Chondrocyte (in vitro differentiated cells): ENCODE measurements at regions not wholly inside any gene's neighbourhood (a gene's known extent, or its start where the extent isn't known, plus 50 kb on each side); places are given as distances from the start of the nearest gene placed in this dataset.

Experiments
- DNase-seq: peaks from one replicate; pipeline ENCODE4 v3.0.0; 2021; ENCODE audit warnings: mixed read lengths, low spot score
- H3K27ac Mint-ChIP-seq: one replicate; pipeline ENCODE4 v1.8.0; 2021; ENCODE audit warnings: mild to moderate bottlenecking, moderate library complexity, mixed read lengths; ENCODE audit not compliant: unreplicated experiment
- H3K27me3 Mint-ChIP-seq: 2 replicates; pipeline ENCODE4 v1.8.0; 2021; ENCODE audit warnings: low read depth, mixed read lengths
- H3K36me3 Mint-ChIP-seq: 2 replicates; pipeline ENCODE4 v1.8.0; 2021; ENCODE audit warnings: low read depth, mixed read lengths
- H3K4me1 Mint-ChIP-seq: 2 replicates; pipeline ENCODE4 v1.8.0; 2021; ENCODE audit warnings: low read depth, mild to moderate bottlenecking, mixed read lengths
- H3K4me3 Mint-ChIP-seq: one replicate; pipeline ENCODE4 v1.8.0; 2021; ENCODE audit warnings: mild to moderate bottlenecking, moderate library complexity, mixed read lengths; ENCODE audit not compliant: unreplicated experiment
- H3K9me3 Mint-ChIP-seq: 2 replicates; pipeline ENCODE4 v1.8.0; 2021; ENCODE audit warnings: low read depth, mixed read lengths
- TF ChIP-seq, protein P1 (sequence below): fragments of 200-600 bp; sonication (generic); IDR thresholded peaks from 2 replicates; pipeline ENCODE4 v1.5.0; 2021; ENCODE audit warnings: antibody characterized with exemption, mild to moderate bottlenecking, moderate library complexity

- Mint-ChIP-seq H3K4me3 (no peak overlapping the region), H3K4me1 (no peaks in the 10 kb centered on the region), H3K9me3 (peaks cover 7% of the 10 kb centered on the region), H3K27me3 (no peaks in the 10 kb centered on the region), H3K27ac (no peak overlapping the region), H3K36me3 (peaks cover 1% of the 10 kb centered on the region)
- TF ChIP-seq, protein P1, sequence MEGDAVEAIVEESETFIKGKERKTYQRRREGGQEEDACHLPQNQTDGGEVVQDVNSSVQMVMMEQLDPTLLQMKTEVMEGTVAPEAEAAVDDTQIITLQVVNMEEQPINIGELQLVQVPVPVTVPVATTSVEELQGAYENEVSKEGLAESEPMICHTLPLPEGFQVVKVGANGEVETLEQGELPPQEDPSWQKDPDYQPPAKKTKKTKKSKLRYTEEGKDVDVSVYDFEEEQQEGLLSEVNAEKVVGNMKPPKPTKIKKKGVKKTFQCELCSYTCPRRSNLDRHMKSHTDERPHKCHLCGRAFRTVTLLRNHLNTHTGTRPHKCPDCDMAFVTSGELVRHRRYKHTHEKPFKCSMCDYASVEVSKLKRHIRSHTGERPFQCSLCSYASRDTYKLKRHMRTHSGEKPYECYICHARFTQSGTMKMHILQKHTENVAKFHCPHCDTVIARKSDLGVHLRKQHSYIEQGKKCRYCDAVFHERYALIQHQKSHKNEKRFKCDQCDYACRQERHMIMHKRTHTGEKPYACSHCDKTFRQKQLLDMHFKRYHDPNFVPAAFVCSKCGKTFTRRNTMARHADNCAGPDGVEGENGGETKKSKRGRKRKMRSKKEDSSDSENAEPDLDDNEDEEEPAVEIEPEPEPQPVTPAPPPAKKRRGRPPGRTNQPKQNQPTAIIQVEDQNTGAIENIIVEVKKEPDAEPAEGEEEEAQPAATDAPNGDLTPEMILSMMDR: no peak
- no peak for DNase-seq
Measured at GRCh38 chr7:21193895-21194294, 234.0 kb upstream of the SP4 start.

DNA sequence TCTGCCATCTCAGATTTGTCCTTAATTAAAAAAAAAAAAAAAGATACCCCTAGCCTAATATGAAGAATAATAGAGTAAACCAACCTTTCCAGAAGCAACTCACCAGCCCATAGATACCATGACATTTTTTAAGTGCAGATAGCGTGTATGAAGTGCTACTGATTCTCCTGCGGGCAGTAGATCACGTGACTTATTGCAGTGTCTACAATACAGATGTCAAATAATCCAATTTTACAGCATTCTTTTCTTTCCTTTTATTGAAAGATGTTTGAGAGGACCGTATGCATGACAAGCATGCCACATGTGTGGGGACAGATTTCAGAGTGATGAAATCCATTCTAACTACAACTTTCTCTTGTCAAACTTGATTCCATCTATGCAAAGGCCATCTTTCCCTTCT, 232.9 kb upstream of the SP4 start:
- TF ChIP-seq, protein P1: no peak
- Mint-ChIP-seq H3K27ac (no peak overlapping the region), H3K4me3 (no peak overlapping the region), H3K4me1 (no peaks in the 10 kb centered on the region), H3K36me3 (peaks cover 1% of the 10 kb centered on the region), H3K27me3 (no peaks in the 10 kb centered on the region), H3K9me3 (peaks cover 7% of the 10 kb centered on the region)
- no peak for DNase-seq

DNA sequence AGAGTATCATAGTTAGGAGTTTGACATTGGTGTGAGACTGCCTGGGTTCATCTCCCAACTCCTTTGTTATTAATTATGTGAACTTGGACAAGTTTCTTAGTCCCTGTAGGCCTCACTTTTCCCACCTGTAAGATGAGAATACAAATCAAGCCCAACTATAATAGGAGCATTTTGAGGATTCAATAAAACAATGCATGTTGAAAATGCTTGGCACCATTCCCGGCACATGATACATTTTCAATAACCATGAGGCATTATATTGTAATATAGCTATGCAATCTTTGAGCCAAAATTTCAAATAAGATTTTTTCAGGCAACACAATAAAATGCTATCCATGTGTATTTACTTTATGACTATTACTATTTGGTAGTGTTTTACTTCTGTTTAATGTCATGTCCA, 229.0 kb upstream of the SP4 start:
- Mint-ChIP-seq H3K27ac (no peak overlapping the region), H3K27me3 (no peaks in the 10 kb centered on the region), H3K4me1 (no peaks in the 10 kb centered on the region), H3K4me3 (no peak overlapping the region), H3K36me3 (peaks cover 1% of the 10 kb centered on the region), H3K9me3 (peaks cover 7% of the 10 kb centered on the region)
- TF ChIP-seq, protein P1: no peak
- DNase-seq: no peak

- DNase-seq: no peak
- TF ChIP-seq, protein P1: no peak
Measured at GRCh38 chr7:21200503-21200902, 227.4 kb upstream of the SP4 start.

DNA sequence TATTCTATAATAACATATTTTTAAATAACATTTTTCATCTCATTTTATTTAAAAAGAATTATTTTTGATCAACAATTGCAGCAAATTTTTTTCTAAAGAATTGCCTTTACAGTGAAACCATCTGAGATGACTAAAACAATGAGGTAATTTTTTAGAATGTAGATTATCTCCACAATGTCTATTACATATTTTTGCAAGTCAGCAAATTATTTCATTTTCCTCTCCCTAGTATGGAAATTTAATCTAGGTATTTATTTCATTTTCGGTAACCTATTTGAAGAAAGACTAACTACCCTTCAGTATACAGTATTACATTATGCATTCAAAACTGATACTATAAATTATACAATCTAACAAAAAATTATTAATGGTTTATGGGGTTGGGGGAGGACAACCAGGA, 213.2 kb upstream of the SP4 start:
- Mint-ChIP-seq H3K4me1 (no peaks in the 10 kb centered on the region), H3K9me3 (no peaks in the 10 kb centered on the region), H3K27me3 (peaks cover 13% of the 10 kb centered on the region), H3K36me3 (no peaks in the 10 kb centered on the region), H3K27ac (no peak overlapping the region), H3K4me3 (no peak overlapping the region)
- TF ChIP-seq, protein P1: no peak
- DNase-seq: no peak

More at GRCh38 chr7:21200503-21200902, 227.4 kb upstream of the SP4 start:
- Mint-ChIP-seq H3K36me3 (peaks cover 1% of the 10 kb centered on the region), H3K9me3 (peaks cover 4% of the 10 kb centered on the region), H3K4me1 (no peaks in the 10 kb centered on the region), H3K27me3 (peaks cover 4% of the 10 kb centered on the region), H3K4me3 (no peak overlapping the region), H3K27ac (no peak overlapping the region)
